Hepatocyte (in vitro differentiated cells): ENCODE measurements at regions not wholly inside any gene's neighbourhood (a gene's known extent, or its start where the extent isn't known, plus 50 kb on each side); places are given as distances from the start of the nearest gene placed in this dataset.
A peak's percentile ranks its signal among the peaks of the same experiment; 100 is the strongest.

Experiments
- DNase-seq: peaks from one replicate; pipeline ENCODE4 v3.0.0-alpha.2; 2016; ENCODE audit warnings: low spot score
- H2AFZ ChIP-seq: fragments of 200-600 bp; sonication (generic); 2 replicates; pipeline ENCODE4 v1.6.0; 2016; ENCODE audit warnings: antibody characterized with exemption, mild to moderate bottlenecking
- H3K27ac ChIP-seq: fragments of 200-600 bp; sonication (generic); 2 replicates; pipeline ENCODE4 v1.5.1; 2016; ENCODE audit warnings: mild to moderate bottlenecking
- H3K27me3 ChIP-seq: fragments of 200-600 bp; sonication (generic); 2 replicates; pipeline ENCODE4 v1.6.1; 2016
- H3K36me3 ChIP-seq: fragments of 200-600 bp; sonication (generic); replicated peaks from 2 replicates; pipeline ENCODE4 v1.5.1; 2016; ENCODE audit warnings: low read depth; ENCODE audit not compliant: insufficient read depth
- H3K4me1 ChIP-seq: fragments of 200-600 bp; sonication (generic); 2 replicates; pipeline ENCODE4 v1.5.1; 2016; ENCODE audit warnings: mild to moderate bottlenecking, moderate library complexity; ENCODE audit not compliant: insufficient read depth
- H3K4me2 ChIP-seq: fragments of 200-600 bp; sonication (generic); 2 replicates; pipeline ENCODE4 v1.6.0; 2016
- H3K4me3 ChIP-seq: fragments of 200-600 bp; sonication (generic); 2 replicates; pipeline ENCODE4 v1.5.1; 2016; ENCODE audit warnings: mild to moderate bottlenecking
- H3K79me2 ChIP-seq: fragments of 200-600 bp; sonication (generic); 2 replicates; pipeline ENCODE4 v1.6.0; 2017; ENCODE audit warnings: mild to moderate bottlenecking
- H3K9me2 ChIP-seq: fragments of 200-600 bp; sonication (generic); replicated peaks from 2 replicates; pipeline ENCODE4 v1.6.0; 2017; ENCODE audit warnings: mild to moderate bottlenecking; ENCODE audit not compliant: insufficient read depth
- H3K9me3 ChIP-seq: fragments of 200-600 bp; sonication (generic); 2 replicates; pipeline ENCODE4 v1.5.1; 2016; ENCODE audit warnings: low read depth, mild to moderate bottlenecking
- H4K20me1 ChIP-seq: fragments of 200-600 bp; sonication (generic); 2 replicates; pipeline ENCODE4 v1.6.0; 2016; ENCODE audit warnings: mild to moderate bottlenecking; ENCODE audit not compliant: insufficient read depth, poor library complexity, severe bottlenecking
- EZH2 ChIP-seq: fragments of 200-600 bp; sonication (generic); IDR thresholded peaks from 2 replicates; pipeline ENCODE4 v1.6.1; 2016; ENCODE audit warnings: antibody characterized with exemption, mild to moderate bottlenecking, borderline replicate concordance
- EZH2phosphoT487 ChIP-seq: fragments of 200-600 bp; sonication (generic); IDR thresholded peaks from one replicate; pipeline ENCODE4 v1.6.1; 2018; ENCODE audit warnings: antibody characterized with exemption, mild to moderate bottlenecking, low read depth, moderate library complexity; ENCODE audit not compliant: unreplicated experiment, severe bottlenecking
- WGBS: methylation state at CpG from one replicate; pipeline ENCODE4 v1.1.6; 2016; ENCODE audit warnings: low lambda C conversion rate; ENCODE audit errors: missing lambda C conversion rate; 5-methylcytosine and 5-hydroxymethylcytosine counted together
- TF ChIP-seq, protein P1 (sequence below): fragments of 200-600 bp; sonication (generic); IDR thresholded peaks from 2 replicates; pipeline ENCODE4 v1.5.1; 2016; ENCODE audit warnings: antibody characterized with exemption, mild to moderate bottlenecking; ENCODE audit not compliant: poor library complexity

DNA sequence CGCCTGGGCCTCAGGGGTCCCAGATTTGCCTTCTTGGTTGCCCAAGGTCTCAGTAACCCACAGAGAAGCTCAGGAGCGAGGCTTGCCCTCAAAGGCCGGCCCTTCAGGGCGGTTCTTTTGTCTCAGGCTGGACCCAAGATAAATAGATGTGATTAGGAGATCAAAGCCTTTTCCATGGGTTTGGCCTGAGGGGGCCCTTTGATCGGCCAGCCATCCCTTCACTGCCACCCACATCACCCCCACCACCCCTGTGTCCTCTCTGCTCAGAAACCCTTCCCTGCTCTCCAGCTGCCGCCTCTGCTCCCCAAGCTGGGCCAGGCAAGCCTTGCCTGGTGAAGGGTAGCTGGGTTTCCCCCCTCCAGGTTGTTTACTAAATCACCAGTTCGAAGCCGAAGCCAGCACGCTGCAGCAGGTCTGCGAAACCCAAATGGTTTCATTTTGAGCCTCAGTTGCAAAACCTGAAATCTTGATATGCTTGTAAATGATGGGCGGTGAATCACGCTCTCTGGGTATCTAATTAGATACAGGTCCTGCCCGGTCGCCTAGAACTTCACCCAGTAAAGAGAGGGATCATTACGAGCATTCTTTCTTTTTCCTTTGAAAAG, 202.6 kb upstream of the BCOR start:
- Histone ChIP-seq H4K20me1 (no peaks in the 10 kb centered on the region), H3K9me3 (no peaks in the 10 kb centered on the region), H3K4me2 (no peak overlapping the region), H3K79me2 (no peaks in the 10 kb centered on the region), H3K27me3 (no peaks in the 10 kb centered on the region), H3K4me3 (no peak overlapping the region), H3K4me1 (peaks cover 37% of the 10 kb centered on the region), H3K27ac (no peak overlapping the region), H3K36me3 (no peaks in the 10 kb centered on the region), H3K9me2 (no peaks in the 10 kb centered on the region), H2AFZ (no peak overlapping the region)
- WGBS: 66% methylated on average over 15 of the region's 15 CpGs
- no peak for TF ChIP-seq EZH2phosphoT487
- no peak for TF ChIP-seq EZH2
- TF ChIP-seq, protein P1, sequence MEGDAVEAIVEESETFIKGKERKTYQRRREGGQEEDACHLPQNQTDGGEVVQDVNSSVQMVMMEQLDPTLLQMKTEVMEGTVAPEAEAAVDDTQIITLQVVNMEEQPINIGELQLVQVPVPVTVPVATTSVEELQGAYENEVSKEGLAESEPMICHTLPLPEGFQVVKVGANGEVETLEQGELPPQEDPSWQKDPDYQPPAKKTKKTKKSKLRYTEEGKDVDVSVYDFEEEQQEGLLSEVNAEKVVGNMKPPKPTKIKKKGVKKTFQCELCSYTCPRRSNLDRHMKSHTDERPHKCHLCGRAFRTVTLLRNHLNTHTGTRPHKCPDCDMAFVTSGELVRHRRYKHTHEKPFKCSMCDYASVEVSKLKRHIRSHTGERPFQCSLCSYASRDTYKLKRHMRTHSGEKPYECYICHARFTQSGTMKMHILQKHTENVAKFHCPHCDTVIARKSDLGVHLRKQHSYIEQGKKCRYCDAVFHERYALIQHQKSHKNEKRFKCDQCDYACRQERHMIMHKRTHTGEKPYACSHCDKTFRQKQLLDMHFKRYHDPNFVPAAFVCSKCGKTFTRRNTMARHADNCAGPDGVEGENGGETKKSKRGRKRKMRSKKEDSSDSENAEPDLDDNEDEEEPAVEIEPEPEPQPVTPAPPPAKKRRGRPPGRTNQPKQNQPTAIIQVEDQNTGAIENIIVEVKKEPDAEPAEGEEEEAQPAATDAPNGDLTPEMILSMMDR: no peak
- no peak for DNase-seq

DNA sequence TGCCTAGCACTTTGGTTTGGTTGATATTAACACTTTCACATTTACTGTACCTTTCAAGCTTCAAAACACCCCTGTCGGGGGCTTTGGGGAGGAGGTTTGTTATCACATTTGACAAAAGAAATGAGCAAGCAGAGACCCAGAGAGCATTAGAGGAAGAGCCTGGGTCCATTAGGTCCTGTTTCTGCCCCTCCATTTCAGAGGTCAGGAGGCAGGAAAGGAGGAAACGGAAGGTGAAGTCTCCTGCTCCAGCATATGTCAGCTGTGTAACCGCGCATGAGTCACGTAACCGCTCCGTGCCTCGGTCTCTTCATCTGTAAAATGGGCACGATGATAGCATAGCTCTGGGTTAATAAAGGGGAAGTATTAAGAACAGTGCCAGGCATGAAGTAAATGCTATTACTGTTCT, 201.9 kb upstream of the BCOR start:
- no peak overlapping the region for H3K4me3 ChIP-seq
- H3K4me2 ChIP-seq: peak overlapping the region; percentile 68
- H3K9me2 ChIP-seq: no peaks in the 10 kb centered on the region
- no peaks in the 10 kb centered on the region for H3K79me2 ChIP-seq
- peaks cover 37% of the 10 kb centered on the region for H3K4me1 ChIP-seq
- H4K20me1 ChIP-seq: no peaks in the 10 kb centered on the region
- TF ChIP-seq, protein P1: no peak
- TF ChIP-seq EZH2 (no peak), EZH2phosphoT487 (no peak)
- no peaks in the 10 kb centered on the region for H3K9me3 ChIP-seq
- H3K27me3 ChIP-seq: no peaks in the 10 kb centered on the region
- DNase-seq: no peak
- no peaks in the 10 kb centered on the region for H3K36me3 ChIP-seq
- H3K27ac ChIP-seq: peak overlapping the region; percentile 86
- WGBS: 85% methylated on average over 9 of the region's 9 CpGs
- no peak overlapping the region for H2AFZ ChIP-seq

DNA sequence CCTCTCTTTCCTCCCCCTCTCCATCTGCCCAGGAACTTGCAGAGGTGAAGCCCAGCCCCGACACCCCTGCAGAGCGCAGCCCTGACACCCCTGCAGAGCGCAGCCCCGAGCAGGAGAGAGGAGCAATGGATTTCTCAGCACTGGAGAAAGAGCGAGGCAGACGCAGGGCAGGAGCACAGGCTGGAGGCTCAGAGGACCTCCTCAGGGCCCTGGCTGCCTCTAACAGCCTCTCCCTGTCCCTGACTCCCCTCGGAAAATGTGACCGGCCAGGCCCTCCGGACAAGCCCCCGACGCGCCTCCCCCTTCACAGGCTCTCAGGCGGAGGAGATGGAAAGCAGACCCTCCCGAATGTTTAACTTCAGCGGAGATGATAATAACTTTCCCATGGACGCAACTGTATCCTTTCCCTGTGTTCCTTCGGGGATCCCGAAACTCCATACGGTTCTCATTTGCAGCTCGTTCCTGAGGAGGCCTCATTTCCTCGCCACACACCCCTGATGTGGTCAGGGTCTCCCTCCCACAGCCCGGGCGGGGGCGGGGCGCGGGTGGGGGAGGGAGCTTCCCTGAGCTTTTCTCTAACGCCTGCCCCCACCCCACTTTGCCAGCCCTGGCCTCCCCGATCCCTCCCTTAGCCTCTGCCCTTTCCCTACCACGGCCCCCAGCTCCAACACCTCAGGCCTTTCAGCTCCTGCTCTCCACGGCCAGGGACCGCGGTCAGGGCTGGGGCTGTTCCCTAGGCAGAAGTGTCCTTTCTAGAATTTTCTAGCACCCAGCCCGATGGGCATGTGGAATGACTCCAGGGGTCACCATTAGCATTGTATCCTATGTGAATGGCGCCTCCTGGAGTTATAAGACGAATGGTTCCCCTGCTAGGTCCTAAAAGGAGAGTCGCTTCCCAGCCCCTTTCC, 201.1 kb upstream of the BCOR start:
- Histone ChIP-seq H3K4me1 (peaks cover 37% of the 10 kb centered on the region), H3K79me2 (no peaks in the 10 kb centered on the region), H3K9me3 (no peaks in the 10 kb centered on the region), H3K9me2 (no peaks in the 10 kb centered on the region), H3K36me3 (no peaks in the 10 kb centered on the region), H3K27ac (peak overlapping the region; percentile 86), H2AFZ (peak overlapping the region; percentile 14), H3K27me3 (no peaks in the 10 kb centered on the region), H3K4me2 (peak overlapping the region; percentile 68), H3K4me3 (no peak overlapping the region), H4K20me1 (no peaks in the 10 kb centered on the region)
- DNase-seq: peak; percentile 57
- WGBS: 40% methylated on average over 27 of the region's 36 CpGs
- TF ChIP-seq EZH2phosphoT487 (no peak), EZH2 (no peak)
- TF ChIP-seq, protein P1: peak; percentile 47
